ENCODE measurements at regions not wholly inside any gene's neighbourhood (a gene's known extent, or its start where the extent isn't known, plus 50 kb on each side); places are given as distances from the start of the nearest gene placed in this dataset.

GRCh38 chr21:24727803-24728440 is 879.4 kb downstream of the MRPL39 start:
- H3K23ac ChIP-seq (ENCODE audit: insufficient read length) = no peak overlapping the region
- H2AK5ac ChIP-seq (ENCODE audit: low read depth, low read length) = no peak overlapping the region
- no peak overlapping the region for H4K8ac ChIP-seq (ENCODE audit: extremely low read depth, insufficient read depth, low read length)
- no peak overlapping the region for H3K4ac ChIP-seq (replicated peaks; ENCODE audit: insufficient read length, low read depth, low read length)
- 68% methylated on average over 4 of the region's 4 CpGs; no CpG with 5 or more reads in 1 of the 2 experiments for WGBS, 2 experiments (ENCODE audit: extremely low coverage in 1 of 2, insufficient coverage in 1 of 2, insufficient read length in 1 of 2, insufficient replicate concordance in 2 of 2, low coverage in 1 of 2, low lambda C conversion rate in 2 of 2, missing lambda C conversion rate in 1 of 2)
- H3K4me3 ChIP-seq (ENCODE audit: extremely low read depth in 1 of 4, insufficient read depth in 2 of 4, low read depth in 3 of 4, low read length in 4 of 4) = no peak overlapping the region
- H3K9ac ChIP-seq (replicated peaks in 1 of 4; ENCODE audit: extremely low read depth in 1 of 4, low read depth in 3 of 4, low read length in 3 of 4) = no peak overlapping the region
- no peak overlapping the region for H2BK20ac ChIP-seq (ENCODE audit: low read length)
- H2BK12ac ChIP-seq (ENCODE audit: low read depth, low read length) = no peak overlapping the region
- H3K4me1 ChIP-seq (replicated peaks in 1 of 4; ENCODE audit: control insufficient read depth in 3 of 4, insufficient read depth in 4 of 4, low read length in 3 of 4) = no peaks in the 10 kb centered on the region
- POLR2A ChIA-PET (ENCODE audit: partially characterized antibody) = no interaction called here
- no peak overlapping the region for H3K18ac ChIP-seq (ENCODE audit: extremely low read depth, low read length)
- no peak for FAIRE-seq
- no peak overlapping the region for H3K4me2 ChIP-seq (ENCODE audit: insufficient read depth in 1 of 2, low read depth in 2 of 2, low read length in 2 of 2)
- no peak overlapping the region for H3K56ac ChIP-seq (replicated peaks; ENCODE audit: insufficient read length, low read depth, low read length)
- DNase-seq (ENCODE audit: low read depth in 1 of 2, low spot score in 2 of 2) = no peak
- no peaks in the 10 kb centered on the region for H4K20me1 ChIP-seq (replicated peaks in 1 of 2; ENCODE audit: control insufficient read depth in 1 of 2, insufficient read depth in 2 of 2, low read length in 2 of 2)
- no peak overlapping the region for H2BK5ac ChIP-seq (ENCODE audit: low read depth, low read length)
- no peak overlapping the region for H3K27ac ChIP-seq (ENCODE audit: low read depth, low read length)
- no peaks in the 10 kb centered on the region for H3K27me3 ChIP-seq (replicated peaks in 1 of 4; ENCODE audit: control insufficient read depth in 3 of 4, extremely low read depth in 1 of 4, insufficient read depth in 3 of 4, low read length in 3 of 4)
- H3K79me2 ChIP-seq (ENCODE audit: control insufficient read depth in 1 of 2, insufficient read depth in 2 of 2, low read length in 2 of 2) = no peaks in the 10 kb centered on the region
- no peaks in the 10 kb centered on the region for H3K79me1 ChIP-seq (ENCODE audit: low read depth, low read length)
- no peaks in the 10 kb centered on the region; the same call in 1 of the 2 replicates for H3K23me2 ChIP-seq (ENCODE audit: low read depth, low read length)
- no peak overlapping the region for H2BK120ac ChIP-seq (replicated peaks; ENCODE audit: low read depth, low read length)
- H4K5ac ChIP-seq (ENCODE audit: insufficient read length, low read depth, low read length) = no peak overlapping the region
- CTCF ChIA-PET (ENCODE audit: partially characterized antibody) = interaction anchor here (0.9 to 1.8 kb wide), 2 partner anchors 15 to 22 kb away, joined by 4 to 6 read pairs; no protein-coding TSS in a partner anchor
- peak overlapping the region; percentile 94; the same call in 1 of the 2 replicates for H2AFZ ChIP-seq (ENCODE audit: low read length)
- H3K36me3 ChIP-seq (ENCODE audit: control insufficient read depth in 2 of 4, insufficient read depth in 4 of 4, low read length in 3 of 4) = no peaks in the 10 kb centered on the region
- H4K91ac ChIP-seq (replicated peaks; ENCODE audit: insufficient read length, low read length) = no peak overlapping the region
- H3K14ac ChIP-seq (ENCODE audit: insufficient read length) = no peak overlapping the region
- no peak overlapping the region for H2BK15ac ChIP-seq (ENCODE audit: low read length)
- H3K9me3 ChIP-seq (ENCODE audit: insufficient read depth in 2 of 2, low read depth in 1 of 2, low read length in 1 of 2) = peaks cover 2 to 14% of the 10 kb centered on the region in 2 experiments; a peak in 2 of 4 replicates
- TF ChIP-seq SP2 (IDR thresholded peaks at IDR 0.05; ENCODE audit: low read length) = no peak
- no peak for TF ChIP-seq KDM5A (IDR thresholded peaks at IDR 0.05; ENCODE audit: low read length)
- TF ChIP-seq CHD2 (IDR thresholded peaks at IDR 0.05; ENCODE audit: low read length) = no peak
- TF ChIP-seq MAFK (IDR thresholded peaks at IDR 0.05; ENCODE audit: low read depth, low read length) = no peak
- TF ChIP-seq NANOG (IDR thresholded peaks at IDR 0.05; ENCODE audit: insufficient read depth, low read depth, low read length, poor library complexity, severe bottlenecking) = no peak
- TF ChIP-seq ATF3 (IDR thresholded peaks at IDR 0.05; ENCODE audit: insufficient read depth, low read depth, low read length) = no peak
- no peak for TF ChIP-seq PHF8 (conservative IDR thresholded peaks at IDR 0.05; ENCODE audit: low read depth, low read length)
- no peak for TF ChIP-seq ASH2L (IDR thresholded peaks at IDR 0.05; ENCODE audit: low read length)
- no peak for TF ChIP-seq SUZ12 (IDR thresholded peaks at IDR 0.05; ENCODE audit: low read length)
- no peak for TF ChIP-seq SP4 (IDR thresholded peaks at IDR 0.05; ENCODE audit: low read length)
- no peak for TF ChIP-seq USF2 (IDR thresholded peaks at IDR 0.05; ENCODE audit: low read length)
- TF ChIP-seq SIX5 (IDR thresholded peaks at IDR 0.05; ENCODE audit: low read depth, low read length) = no peak
- TF ChIP-seq CEBPB (IDR thresholded peaks at IDR 0.05; ENCODE audit: low read depth, low read length) = no peak
